ENCODE measurements at regions not wholly inside any gene's neighbourhood (a gene's known extent, or its start where the extent isn't known, plus 50 kb on each side); places are given as distances from the start of the nearest gene placed in this dataset.

DNA sequence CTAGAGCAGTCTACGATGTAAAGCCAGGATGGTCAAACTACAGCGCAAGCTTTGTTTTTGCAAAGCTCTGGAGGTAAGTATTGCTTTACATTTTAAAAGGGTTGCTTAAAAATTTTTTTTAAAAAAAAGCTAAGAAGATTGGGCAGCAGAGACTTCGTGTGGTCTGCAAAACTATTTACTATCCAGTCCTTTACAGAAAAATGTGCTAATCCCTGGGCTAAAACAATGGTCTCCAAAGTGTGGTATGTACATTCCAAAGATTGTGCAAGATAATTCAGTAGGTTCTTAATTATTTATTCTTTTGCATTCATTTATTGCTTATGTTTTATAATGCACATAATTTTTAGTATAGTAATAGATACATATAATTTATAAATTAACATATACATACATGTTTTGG lies 113.2 kb downstream of the MFAP3L start:
- TF ChIP-seq CEBPB (IDR thresholded peaks at IDR 0.05), result peak; percentile 48
- no peak for TF ChIP-seq EP300 (IDR thresholded peaks at IDR 0.05; ENCODE audit: borderline replicate concordance)

DNA sequence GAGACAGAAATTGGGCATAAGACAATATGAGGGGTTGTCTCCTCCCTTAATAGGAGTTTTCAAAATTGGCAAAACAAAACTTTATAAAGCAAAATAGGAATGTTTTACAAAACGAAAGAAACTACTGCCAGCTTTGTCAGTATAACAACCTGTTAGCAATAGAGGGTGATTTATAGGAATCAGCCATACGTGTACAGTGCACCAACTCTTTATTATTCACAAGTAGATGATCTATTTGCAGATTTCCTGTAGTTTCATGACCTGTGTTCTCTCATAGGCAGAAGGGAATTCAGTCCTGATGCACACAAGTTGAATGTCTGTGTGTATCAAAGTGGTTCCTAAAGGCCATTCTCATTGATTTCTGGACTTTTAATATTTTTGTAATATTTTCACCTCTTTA lies 116.3 kb downstream of the MFAP3L start:
- no peak for TF ChIP-seq CEBPB (IDR thresholded peaks at IDR 0.05)
- no peak for TF ChIP-seq REST (IDR thresholded peaks at IDR 0.05; ENCODE audit: low read depth)
- TF ChIP-seq, protein P1, sequence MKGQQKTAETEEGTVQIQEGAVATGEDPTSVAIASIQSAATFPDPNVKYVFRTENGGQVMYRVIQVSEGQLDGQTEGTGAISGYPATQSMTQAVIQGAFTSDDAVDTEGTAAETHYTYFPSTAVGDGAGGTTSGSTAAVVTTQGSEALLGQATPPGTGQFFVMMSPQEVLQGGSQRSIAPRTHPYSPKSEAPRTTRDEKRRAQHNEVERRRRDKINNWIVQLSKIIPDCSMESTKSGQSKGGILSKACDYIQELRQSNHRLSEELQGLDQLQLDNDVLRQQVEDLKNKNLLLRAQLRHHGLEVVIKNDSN (IDR thresholded peaks at IDR 0.05), result no peak
- no peak for TF ChIP-seq EP300 (IDR thresholded peaks at IDR 0.05; ENCODE audit: borderline replicate concordance)
- TF ChIP-seq FOXM1 (IDR thresholded peaks at IDR 0.05; ENCODE audit: borderline replicate concordance, low read depth), result no peak

DNA sequence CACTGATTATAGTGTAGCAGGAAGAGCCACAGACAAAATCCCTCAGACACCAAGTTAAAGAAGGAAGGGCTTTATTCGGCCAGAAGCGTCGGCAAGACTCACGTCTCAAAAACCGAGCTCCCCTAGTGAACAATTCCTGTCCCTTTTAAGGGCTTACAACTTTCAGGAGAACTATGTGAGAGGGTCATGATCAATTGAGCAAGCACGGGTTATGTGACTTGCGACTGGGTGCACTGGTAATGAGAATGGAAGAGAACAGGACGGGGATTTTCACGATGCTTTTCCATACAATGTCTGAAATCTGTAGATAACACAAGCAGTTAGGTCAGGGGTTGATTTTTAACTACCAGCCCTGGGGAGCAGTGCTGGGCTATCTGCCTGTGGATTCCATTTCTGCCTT lies 116.7 kb downstream of the MFAP3L start:
- TF ChIP-seq, protein P2, sequence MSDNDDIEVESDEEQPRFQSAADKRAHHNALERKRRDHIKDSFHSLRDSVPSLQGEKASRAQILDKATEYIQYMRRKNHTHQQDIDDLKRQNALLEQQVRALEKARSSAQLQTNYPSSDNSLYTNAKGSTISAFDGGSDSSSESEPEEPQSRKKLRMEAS (IDR thresholded peaks at IDR 0.05), result no peak
- TF ChIP-seq CEBPB (IDR thresholded peaks at IDR 0.05), result no peak
- no peak for TF ChIP-seq EP300 (IDR thresholded peaks at IDR 0.05; ENCODE audit: borderline replicate concordance)
- no peak for TF ChIP-seq TCF12 (IDR thresholded peaks at IDR 0.05; ENCODE audit: low read depth)
- TF ChIP-seq YY1 (IDR thresholded peaks at IDR 0.05; ENCODE audit: low read depth), result no peak
- TF ChIP-seq EGR1 (IDR thresholded peaks at IDR 0.05), result no peak
- TF ChIP-seq FOXM1 (IDR thresholded peaks at IDR 0.05; ENCODE audit: borderline replicate concordance, low read depth), result no peak
- no peak for TF ChIP-seq ZBTB7A (IDR thresholded peaks at IDR 0.05; ENCODE audit: low read depth)
- TF ChIP-seq REST (IDR thresholded peaks at IDR 0.05; ENCODE audit: low read depth), result no peak
- TF ChIP-seq TEAD4 (IDR thresholded peaks at IDR 0.05), result no peak
- TF ChIP-seq TAF1 (IDR thresholded peaks at IDR 0.05; ENCODE audit: low read depth), result no peak
- no peak for TF ChIP-seq NFIC (IDR thresholded peaks at IDR 0.05)
- no peak for TF ChIP-seq CREB1 (IDR thresholded peaks at IDR 0.05; ENCODE audit: low read depth)
- TF ChIP-seq, protein P1 (IDR thresholded peaks at IDR 0.05), result no peak

DNA sequence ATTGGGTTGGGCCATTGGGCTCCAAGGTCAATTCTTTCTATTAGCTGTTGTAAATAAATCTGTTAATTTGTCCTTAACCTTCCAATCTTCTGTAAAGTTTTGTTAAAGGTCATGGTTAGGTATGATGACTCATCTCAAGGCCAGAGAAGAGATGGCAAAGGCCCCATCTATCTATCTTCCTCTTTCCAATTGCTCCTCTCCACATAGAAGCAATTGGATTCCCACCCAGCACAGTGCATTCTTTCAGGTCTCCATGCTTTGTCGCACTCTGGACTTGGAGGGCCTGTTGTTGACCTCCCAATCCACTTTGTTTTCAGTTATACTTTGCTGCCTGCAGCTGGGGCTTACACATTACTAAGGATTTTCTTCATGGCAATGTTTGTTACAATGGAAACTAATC lies 118.5 kb downstream of the MFAP3L start:
- TF ChIP-seq RAD21 (IDR thresholded peaks at IDR 0.05; ENCODE audit: low read depth), result no peak
- TF ChIP-seq, protein P1 (IDR thresholded peaks at IDR 0.05), result no peak
- no peak for TF ChIP-seq REST (IDR thresholded peaks at IDR 0.05; ENCODE audit: low read depth)
- no peak for TF ChIP-seq EP300 (IDR thresholded peaks at IDR 0.05; ENCODE audit: borderline replicate concordance)

GRCh38 chr4:169906821-169907220 lies 119.4 kb downstream of the MFAP3L start:
- TF ChIP-seq NFIC (IDR thresholded peaks at IDR 0.05) (no peak), RAD21 (IDR thresholded peaks at IDR 0.05; ENCODE audit: low read depth) (no peak)

DNA sequence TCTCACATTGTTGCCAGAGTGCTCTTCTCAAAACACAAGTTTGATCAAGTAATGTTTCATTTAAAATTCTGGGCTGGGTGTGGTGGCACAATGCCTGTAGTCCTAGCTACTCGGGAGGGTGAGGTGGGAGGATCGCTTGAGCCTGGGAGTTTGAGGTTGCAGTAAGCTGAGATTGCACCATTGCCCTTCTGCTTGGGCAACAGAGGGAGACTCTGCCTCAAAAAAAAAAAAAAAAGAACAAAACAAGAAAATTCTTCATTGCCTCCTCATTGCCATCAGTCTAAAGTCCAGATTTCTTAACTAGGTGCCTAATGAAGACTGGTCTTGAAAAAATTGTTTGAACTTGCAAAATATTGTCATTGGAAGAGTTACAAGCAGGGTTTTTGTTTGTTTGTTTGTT lies 120.1 kb downstream of the MFAP3L start:
- TF ChIP-seq, protein P2 (IDR thresholded peaks at IDR 0.05), result no peak
